Right hindlimb (tissue), 1 donor: ENCODE measurements at regions not wholly inside any gene's neighbourhood (a gene's known extent, or its start where the extent isn't known, plus 50 kb on each side); places are given as distances from the start of the nearest gene placed in this dataset.

Experiments
- DNase-seq: peaks from one replicate; pipeline ENCODE4 v3.0.0-alpha.2; 2018

DNA sequence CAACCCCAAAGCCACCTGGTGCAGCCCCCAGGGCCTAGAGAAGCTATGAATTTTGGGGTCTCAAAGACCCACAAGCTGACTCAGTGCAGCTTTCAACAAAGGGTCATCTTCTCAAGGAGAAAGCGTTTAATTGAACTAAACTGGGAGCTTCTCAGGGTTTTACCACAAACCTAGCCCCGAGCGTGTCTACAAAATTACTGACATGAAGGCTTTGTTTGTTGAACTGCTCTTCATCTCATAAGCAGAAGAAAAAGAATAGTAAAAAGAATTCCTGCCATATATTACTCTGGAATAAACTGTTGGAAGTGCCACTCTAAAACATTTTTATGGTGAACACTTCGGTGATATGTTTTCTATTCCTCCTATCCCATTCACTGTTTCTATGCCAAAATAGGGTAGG, 50.8 kb upstream of the INCENP start:
- DNase-seq = no peak

DNA sequence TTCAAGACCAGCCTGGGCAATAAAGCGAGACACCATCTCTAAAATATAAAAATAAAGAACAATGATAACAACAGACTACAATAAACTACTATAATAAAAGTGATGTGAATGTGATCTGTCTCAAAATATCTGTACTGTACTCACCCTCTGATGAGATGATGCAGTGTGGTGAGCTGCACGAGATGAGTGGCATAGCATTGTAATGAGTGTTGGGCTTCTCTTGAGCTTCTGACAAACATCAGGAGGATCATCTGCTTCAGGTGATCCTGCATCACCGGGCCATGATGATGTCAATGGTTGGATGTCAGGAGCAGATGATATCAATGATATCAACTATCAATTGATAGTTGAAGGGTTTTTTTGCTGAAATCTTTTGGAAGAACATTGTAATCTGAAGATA, 52.4 kb upstream of the INCENP start:
- DNase-seq = no peak

DNA sequence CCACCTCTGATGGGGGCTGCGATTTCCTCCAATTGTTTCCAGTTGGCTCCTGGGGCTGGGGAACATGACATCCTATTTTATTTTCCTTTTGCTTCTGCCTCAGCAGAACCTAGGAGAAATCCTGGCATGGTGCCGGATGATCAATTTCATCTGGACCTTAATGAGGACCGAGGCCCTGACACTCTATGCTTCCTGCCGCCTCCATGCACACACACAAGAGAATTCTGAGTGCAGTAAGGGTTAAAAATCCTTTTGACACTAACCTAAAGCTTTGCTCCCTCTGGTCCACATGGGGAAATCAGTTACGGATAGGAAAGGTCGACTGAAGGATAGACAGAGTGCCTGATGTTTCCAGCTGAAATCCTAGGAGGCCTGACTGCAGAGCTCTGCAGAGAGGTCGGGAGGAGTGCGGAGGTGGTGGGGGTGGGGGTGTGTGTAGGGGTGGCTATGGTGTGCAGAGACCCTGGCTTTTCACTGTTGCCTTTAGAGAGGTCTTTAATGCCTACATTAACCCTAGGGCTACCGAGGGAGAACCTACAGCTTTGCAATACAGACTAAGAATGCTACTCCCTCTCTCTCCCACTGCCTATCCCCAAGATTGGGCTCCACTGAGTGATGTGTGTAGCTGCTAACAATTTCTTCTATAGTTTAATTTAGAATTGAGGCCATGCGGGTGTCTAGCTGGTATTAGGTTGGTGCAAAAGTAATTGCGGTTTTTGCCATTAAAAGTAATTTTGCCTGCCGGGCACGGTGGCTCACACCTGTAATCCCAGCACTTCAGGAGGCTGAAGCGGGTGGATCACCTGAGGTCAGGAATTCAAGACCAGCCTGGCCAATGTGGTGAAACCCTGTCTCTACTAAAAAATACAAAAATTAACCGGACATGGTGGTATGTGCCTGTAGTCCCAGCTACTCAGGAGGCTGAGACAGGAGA, 53.6 kb upstream of the INCENP start:
- peak; percentile 25 for DNase-seq

DNA sequence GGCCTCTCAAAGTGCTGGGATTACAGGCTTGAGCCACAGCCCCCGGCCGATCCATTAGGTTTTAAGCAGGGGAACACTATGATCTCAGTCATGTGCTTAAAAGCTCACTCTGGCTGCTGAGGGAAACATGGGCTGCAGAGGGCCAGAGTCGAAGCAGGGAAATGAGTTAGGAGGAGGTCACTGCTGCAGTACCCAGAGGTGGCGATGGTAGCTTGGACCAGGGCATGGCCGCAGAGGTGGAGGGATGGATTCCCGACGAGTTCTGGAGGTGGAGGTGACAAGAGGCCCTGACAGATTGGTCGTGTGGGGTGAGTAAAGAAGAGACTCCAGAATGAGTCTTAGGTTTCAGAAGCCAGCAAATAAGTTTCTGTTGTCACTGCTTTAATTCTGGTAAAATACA, 54.4 kb upstream of the INCENP start:
- no peak for DNase-seq

DNA sequence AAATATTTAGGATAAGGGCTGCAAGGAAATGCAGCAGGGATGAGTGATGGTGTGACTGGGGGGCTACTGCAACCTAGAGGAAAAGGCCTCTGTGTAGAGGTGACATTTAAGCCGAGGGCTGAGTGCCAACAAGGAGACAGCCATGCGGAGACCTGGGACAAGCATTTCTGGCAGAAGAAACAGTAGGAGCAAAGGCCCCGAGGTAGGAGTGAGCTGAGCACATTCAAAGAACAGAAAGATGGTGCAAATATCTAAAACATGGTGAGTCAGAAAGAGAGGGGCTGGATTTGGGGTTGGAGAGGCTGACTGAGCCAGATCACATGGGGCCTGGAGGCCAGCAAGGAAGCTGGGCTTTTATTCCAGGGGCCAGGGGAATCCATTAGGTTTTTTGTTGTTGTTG, 55.1 kb upstream of the INCENP start:
- no peak for DNase-seq

DNA sequence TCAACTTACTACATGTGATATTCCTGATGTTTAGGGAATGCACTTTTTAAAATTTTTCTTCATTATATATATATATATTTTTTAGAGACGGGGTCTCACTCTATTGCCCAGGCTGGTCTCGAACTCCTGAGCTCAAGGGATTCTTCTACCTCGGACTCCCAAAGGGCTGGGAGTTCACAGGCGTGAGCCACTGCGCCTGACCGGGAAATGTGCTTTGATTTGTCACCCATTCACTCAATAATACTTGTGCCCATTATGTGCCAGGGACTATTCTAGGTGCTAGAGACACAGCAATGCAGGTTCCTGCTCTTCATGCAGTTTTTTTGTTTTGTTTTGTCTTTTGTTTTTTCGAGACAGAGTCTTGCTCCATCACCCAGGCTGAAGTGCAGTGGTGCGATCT, 56.1 kb upstream of the INCENP start:
- no peak for DNase-seq

DNA sequence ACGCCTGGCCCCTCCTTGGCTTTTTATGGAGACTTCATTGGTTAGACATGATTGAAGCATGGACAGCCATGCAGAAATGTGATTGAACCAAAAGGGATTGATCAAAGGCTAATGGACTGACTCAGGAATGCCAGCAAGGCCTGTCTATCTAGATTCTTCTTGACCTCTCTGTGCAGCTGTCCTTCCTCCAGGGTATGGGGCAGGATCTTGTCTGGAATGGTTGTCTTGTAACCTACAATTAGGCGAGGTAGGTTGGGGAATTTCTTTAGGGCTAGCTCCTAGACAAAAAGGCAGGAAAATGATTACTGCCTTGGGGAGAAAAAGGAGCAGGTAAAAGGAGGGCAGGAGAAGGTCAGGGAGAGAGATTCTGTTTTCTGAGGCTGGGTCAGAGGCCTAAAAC, 59.6 kb upstream of the INCENP start:
- DNase-seq = no peak

DNA sequence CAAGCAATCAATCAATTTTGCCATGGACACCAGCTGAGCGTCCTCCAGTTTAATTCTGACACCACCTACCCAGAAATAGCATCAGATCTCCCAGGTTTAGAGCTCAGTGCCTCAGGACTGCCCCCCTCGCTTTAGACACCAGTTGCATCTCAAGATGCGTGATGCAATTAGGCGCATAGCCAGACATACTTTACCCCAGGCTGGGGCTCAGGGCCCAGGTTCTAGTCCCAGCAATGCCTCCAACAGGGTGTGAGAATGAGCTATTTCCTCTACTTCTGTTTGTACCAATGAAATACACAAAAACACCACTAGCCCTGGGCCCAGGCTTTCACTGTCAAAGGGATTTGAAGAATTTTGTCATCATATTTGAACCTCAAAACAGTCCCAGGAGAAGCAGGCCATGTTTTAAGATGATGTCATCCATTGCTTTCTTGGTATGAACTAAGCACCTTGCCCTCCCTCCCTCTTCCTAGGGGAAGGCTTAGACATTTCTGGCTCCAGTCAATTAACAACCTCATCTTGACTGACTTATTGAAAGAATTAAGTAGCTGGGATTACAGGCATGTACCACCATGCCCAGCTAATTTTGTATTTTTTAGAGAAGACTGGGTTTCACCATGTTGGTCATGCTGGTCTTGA, 61.5 kb upstream of the INCENP start:
- no peak for DNase-seq

DNA sequence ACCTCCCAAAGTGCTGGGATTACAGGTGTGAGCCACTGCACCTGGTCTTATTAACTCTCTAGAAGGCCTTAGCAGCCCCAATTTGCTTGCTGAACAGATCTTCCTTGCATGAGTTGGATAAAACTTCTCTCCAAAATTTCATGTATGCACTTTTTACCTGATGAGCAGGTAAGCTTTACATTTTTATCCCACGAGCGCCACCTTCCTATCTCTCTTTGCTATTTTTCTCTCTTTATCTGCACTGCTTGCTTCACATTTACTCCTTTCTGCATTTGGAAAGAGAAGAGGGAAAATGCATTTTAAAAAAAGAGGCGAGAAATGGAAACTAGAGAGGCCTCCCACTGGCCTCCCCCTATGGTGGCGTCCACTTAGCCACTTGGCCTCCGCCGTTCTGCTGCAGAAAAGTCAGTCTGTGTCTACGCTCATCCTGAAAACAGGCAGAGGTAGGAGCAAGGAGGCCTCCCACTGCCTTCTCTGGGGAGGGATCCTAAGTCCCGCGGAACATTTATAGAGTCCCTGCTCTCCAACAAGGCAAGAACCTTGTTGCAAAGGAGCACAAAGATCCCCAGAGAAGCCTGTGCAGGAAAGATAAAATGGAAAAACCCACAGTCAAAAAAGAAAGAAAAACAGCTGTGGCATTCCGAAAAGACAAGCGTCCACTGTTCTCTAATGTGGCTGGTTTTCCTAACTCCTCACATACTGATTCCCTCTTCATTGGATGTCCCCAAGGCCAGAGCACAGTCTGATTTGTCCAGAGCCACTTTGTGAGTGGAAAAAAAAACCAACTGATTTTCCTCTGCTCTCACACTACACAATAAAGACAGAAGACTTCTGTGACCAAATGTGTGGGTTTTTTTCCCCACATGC, 62.2 kb upstream of the INCENP start:
- DNase-seq = no peak

DNA sequence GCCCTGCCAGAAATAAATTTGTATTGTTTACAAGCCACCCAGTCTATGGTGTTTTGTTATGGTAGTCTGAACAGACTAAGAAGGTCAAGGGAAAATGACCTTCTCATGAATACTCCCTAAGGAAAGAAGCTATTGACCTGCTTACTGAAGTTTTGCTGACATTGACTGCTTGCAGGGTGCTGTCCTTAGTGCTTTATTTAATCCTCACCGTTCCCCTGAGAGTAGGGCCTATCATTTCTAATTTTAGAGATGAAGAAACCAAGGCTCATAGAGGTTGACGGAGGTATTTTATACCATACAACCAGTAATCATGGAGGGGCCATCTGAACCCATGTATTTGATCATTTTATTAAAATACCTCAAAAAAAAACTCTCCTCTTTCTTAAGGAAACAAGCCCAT, 66.7 kb upstream of the INCENP start:
- no peak for DNase-seq

DNA sequence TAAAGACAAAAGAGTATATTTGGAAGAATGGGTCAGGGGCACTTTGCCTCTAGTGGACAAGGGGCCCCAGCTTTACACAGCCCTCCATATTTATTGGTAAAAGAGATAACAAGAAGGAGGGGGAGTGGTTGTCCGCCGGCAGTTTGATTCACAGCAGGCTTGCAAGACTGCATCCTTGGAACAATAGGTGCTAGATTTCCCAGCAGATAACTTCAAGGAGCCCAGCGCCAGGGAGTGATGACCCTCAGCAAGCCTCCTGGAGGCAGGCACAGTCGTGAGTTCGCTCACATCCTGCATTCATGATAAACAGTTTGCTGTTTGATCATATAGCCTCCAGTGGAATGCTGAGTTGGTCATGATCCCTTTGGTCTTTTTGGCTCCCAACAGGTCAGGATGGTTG, 67.8 kb upstream of the INCENP start:
- DNase-seq = no peak

DNA sequence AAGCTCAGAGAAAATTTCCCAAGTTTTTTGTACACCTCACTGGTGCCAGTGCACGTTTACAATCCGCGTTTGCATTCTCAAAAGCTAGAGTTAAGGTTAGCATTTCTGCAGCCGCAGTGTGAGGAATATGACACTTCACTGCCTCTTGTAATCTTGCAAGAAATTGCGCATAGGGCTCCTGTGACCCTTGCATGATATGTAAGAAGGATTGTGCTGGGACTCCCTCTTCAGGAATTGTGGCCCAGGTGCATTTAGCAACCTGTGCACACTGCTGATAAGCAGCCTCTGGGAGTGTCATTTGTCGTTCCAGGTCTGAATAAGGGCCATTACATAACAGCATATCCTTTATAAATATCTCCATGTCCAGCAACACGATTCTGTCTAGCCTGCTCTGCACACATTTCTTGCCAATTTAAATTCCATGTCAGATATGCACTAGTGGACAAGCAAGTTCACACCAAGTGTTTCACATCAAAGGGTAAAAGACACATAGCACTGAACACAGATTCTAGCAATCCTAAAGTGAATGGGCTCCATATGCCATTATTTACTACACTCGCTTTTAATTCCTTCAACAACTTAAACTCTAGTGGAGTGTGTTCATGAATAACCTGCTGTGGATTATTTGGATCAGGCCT, 69.2 kb upstream of the INCENP start:
- DNase-seq = no peak

DNA sequence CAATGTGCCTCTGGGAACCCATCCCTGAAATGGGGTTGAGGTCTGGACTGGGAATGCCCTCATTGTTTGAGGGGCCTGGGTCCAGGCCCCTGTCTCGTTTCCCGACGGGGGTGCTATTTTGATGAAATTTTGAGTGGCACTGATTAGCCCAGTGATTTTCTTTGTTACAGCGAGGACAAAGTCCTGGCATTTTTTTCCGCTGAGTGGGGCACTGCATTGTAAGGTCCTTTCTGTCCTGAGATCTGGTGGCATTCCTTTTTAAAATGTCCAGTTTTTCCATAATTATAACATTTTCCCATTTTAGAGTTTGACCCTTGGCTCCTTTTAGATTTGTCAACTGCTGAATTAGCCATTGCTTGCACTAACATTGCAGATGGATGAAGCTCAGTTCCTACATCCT, 69.7 kb upstream of the INCENP start:
- no peak for DNase-seq

DNA sequence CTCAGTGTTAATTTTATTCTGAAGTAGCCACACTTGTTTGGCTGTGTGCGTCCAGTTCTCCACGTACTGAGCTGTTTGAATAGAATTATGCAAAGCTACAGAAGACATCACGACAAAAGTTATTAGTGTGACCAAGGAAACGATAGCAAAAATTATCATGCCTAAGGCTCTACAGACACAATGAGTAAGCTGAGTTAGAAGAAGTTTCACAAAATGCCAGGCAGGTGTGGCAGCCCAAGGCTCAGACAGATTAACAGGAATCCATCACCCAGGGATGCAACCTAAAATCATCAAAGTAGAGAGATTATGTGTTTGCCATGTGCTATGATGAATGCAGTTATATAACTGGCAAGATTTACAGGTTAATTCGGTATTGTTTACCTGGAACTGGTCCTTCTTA, 73.1 kb upstream of the INCENP start:
- DNase-seq = no peak

DNA sequence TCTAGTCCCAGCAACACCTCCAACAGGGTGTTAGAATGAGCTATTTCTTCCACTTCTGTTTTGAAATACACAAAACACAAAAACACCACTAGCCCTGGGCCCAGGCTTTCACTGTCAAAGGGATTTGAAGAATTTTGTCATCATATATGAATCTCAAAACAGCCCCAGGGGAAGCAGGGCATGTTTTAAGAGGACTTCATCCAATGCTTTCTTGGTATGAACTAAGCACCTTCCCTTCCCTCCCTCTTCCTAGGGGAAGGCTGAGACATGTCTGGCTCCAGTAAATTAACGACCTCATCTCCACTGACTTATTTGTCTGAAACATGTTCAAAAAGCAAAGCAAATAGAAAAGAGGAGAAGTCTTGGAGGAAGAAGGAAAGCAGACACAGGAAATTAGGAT, 75.7 kb upstream of the INCENP start:
- DNase-seq = peak; percentile 26

DNA sequence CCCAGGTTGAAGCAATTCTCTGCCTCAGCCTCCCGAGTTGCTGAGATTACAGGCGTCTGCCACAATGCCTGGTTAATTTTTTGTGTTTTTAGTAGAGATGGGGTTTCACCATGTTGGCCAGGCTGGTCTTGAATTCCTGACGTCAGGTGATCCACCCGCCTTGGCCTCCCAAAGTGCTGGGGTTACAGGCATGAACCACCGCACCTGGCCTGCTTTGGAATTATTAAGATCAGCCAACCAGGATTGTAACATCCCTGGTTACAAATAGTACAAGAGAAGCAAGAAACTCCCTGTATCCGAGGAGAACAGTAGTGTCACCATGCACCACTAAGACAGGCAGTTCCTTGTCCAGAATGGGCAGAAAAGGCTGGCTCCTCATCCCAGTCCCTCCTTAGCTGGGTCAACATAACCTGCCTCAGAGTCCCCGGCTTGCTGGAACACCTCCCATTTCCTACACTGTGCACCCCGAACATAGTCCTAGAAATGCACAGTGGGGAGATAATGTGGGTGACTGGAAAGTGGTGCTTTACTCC, 77.2 kb upstream of the INCENP start:
- DNase-seq = no peak

DNA sequence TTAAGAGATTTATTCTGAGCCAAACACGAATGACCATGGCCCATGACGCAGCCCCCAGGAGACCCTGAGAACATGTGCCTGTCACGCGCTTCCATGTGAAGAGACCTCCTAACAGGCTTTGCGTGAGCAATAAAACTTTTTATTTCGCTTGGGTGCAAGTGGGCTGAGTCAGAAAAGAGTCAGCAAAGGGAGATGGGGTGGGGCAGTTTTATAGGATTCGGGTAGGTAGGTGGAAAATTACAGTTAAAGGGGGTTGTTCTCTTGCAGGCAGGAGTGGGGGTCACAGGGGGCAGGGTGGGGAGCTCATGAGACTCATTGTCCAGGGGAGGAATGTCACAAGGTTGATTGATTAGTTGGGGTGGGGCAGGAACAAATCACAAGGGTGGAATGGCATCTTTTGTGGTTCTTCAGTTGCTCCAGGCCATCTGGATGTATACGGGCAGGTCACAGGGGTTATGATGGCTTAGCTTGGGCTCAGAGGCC, 77.2 kb upstream of the FTH1 start:
- DNase-seq = no peak

DNA sequence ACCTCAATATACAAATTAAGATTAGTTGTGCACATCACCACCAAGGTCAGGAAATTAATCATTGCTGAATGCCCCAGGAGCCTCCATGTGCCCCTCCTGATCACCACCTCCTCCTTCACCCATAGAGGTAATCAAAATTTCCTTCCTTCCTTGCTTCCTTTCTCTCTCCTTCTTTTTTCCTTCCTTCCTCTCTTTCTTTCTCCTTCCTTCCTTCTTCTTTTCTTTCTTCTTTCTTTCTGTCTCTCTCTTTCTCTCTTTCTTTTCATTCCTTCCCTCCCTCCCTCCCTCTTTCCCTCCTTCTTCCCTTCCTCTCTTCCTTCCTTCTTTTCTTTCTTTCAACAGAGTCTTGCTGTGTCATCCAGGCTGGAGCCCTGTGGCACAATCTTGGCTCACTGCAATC, 67.9 kb upstream of the FTH1 start:
- DNase-seq = no peak

DNA sequence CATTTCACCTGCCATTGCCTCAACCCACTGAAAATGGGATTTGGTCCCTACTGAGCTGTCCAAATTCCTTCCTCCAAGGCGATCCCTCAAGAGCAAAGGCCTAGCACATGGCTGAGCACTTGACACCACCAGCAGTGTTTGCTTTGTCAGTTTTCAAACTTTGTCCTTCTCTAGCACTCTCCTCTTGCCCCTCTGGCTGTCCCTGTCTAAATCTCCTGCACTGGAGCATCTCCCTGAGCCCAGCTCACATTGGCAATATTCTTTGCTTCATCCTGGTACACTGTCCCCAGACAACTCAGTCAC, 66.6 kb upstream of the FTH1 start:
- DNase-seq = no peak

DNA sequence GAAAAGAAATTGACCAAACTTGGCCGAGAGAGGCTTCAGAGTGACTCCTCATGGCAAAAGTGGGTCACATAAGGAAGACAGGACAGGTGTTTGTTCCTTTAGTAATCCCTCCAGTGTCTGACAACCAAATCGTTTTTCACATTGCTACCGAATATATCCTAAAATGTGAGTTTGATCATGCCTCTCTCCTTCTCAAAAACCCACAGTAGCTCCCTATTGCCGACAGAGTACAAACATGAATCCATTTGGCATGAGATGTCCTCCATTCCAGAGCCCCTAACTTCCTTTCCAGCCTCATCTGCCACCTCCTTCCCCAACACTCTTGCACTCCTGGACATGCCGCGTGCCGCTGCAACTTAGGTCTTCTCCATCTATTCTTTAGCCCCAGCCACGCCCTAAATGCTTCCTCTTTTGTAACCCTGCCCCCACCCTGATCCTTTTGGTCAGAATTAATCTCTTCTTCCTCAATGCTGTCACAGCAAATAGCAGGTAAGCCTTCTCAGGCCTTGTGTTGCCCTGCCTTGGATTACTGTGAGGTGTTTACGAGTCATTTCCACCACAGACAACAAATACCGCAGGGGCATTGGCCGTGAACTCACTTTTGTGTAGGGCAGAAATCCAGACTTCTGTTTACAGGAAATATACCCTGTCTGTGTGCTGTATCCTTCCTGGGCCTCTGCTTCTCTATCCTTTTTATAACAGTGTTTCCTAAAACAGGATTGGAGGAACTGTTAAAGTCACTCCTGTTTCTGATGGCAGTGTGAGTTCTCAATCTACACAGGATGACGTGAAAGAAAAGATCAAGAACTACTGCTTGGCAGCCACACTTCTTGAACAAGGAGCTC, 66.0 kb upstream of the FTH1 start:
- DNase-seq = no peak

DNA sequence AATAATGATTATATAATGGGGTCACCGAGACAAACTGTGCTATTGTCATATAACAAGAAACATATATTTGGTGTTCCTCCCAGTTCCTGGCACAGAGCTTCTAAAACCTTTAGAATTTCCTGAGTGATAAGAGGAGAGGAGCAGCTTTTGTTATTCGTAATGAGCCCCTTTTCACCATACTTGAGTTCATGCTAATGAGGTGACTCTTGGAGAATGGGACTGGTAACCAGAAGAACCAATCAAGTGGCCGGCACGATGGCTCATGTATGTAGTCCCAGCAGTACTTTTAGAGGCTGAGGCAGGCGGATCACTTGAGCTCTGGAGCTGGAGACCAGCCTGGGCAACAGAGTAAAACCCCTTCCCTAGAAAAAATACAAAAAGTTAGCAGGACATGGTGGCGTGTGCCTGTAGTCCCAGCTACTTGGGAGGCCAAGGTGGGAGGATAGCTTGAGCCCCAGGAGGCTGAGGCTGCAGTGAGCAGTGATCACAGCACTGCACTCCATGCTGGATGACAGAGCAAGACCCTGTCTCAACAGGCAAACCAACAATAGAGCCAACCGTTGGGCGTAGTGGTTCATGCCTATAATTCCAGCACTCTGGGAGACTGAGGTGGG, 62.7 kb upstream of the FTH1 start:
- no peak for DNase-seq
